HG03064 (cell line): ENCODE measurements at regions not wholly inside any gene's neighbourhood (a gene's known extent, or its start where the extent isn't known, plus 50 kb on each side); places are given as distances from the start of the nearest gene placed in this dataset.

Source experiments
- ATAC-seq: cut with Tn5 transposase; IDR thresholded peaks from one replicate; pipeline ENCODE4 v1.9.1; 2021; ENCODE audit warnings: low read depth; ENCODE audit not compliant: unreplicated experiment

DNA sequence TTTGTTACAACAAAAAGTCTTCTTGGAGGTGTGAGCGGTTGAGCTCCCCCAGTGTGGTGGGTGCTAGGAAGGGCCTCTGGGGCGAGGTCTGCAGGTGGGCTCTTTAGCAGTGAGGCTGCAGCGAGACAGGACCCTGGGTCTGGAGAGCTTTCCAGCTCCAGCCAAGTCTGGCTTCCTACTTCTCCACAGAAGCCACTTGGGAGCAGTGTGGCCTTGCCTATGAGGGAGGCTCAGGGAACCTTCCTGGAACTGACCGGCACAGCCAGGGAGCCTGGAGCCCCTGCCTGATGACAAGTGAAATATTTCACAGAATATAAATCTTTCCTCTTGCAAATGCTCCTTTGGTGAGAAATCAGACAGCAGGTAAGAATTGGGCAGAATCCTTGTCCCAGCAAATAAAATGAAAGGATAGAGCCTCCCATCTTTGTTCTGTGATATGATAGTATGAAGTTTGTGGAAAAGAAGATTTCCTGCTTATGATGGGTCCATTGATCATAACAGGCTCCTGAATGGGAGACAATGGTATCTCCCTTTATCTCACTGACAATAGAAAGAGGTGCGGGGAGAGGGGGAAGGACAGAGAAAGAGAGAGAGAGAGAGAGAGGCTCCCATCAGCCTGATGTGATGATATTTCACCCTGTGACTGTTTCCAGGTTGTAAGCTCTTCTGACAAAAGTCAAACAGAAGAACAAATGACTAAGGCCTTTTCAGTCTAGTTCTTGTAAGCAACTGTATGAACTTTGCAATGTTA lies 289.8 kb upstream of the SPRED2 start:
- no peak for ATAC-seq

DNA sequence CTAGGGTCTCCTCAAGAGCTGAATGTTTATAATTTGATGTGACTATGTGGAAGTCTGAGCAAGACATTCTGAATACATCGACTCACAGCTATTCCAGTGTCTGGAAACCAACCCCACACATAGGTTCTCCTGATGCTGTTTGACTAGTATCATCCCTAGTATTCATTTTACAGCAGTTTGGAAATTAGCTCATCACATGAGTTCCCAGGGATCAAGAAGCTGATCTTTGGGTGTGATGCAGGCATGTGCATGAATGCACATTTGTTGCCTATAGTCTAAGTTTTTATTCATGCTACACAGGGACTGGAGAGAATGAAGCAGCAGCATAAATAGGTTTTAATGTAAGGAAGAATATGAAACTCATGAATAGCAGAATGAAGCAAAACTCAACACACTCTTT lies 284.3 kb upstream of the SPRED2 start:
- ATAC-seq: no peak

DNA sequence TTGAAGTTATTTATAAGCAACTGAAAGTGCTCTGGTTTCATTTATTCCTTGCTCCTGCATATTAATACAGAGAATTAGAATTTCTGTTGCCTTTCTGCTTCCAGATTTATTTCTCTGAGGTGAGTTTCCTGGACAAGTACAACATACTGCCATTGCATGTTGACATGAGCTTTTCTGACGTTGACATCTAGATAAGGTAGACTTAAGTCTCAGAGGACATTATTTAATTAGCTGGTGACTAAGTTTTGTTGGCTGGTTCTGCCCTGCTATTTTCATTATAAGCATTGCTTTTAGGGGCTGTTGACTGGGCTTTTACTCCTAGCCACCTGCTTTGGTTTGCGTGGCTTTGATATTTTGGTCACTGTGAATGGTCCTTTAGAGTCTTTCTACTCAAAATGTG lies 282.9 kb upstream of the SPRED2 start:
- no peak for ATAC-seq

DNA sequence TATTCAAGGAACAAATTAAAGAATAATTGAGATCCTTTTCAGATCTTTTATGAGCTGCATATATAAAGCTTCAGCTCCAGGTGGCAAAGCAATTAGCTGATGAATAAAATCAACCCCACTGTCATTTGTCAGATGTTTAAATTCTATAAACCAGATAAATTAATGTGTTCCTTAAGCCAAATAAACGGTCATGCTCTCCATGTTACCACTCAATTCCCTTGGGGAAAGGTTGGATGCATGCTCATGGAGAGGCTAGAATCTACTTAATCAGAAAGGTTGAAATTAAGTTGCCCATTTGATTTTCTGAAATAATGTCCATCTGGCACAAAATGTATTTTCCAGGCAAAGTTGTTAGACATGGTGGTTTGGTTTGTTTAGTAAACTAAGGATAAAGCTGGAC lies 282.5 kb upstream of the SPRED2 start:
- no peak for ATAC-seq

DNA sequence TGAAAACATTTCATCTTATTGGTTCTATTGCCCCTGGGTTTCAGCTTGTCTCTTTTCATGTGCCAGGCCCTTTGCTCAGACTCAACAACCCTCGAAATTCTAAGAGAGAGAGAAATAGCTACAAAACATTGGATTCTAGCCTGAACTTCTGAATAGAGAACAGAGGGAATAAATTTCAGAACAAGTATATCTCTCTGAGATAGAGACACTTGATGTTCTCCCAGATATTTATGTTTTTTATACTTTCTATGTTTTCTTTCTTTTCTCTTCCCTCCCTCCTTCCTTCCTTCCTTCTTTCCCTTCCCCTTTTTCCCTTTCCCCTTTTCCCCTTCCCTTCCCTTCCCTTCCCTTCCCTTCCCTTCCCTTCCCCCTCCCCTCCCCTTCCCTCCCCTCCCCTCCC lies 279.5 kb upstream of the SPRED2 start:
- ATAC-seq: no peak

DNA sequence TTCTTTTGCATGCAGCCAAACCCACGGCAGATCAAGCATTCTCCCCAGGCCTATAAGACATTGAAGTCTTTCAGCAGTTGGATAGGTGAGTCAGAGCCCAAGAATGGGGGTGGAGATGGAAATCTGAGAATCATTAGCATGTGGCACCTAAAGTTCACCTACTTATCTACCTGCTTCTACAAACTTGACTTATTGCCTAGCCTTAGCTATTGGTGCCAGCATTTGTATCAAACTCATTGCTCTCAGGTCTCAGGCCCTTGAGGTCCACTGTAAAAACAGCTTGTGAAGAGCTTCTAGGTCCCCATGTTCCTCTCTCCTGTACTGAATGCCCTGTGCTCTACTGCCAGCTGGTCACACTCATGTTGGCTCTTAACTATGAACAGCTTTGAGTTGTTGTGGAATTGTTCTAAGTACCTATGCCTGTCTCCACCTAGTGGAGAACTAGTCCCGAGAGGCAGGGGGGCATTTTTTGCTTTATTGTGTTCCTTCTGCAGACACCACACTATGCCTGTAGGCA lies 278.4 kb upstream of the SPRED2 start:
- ATAC-seq: no peak

DNA sequence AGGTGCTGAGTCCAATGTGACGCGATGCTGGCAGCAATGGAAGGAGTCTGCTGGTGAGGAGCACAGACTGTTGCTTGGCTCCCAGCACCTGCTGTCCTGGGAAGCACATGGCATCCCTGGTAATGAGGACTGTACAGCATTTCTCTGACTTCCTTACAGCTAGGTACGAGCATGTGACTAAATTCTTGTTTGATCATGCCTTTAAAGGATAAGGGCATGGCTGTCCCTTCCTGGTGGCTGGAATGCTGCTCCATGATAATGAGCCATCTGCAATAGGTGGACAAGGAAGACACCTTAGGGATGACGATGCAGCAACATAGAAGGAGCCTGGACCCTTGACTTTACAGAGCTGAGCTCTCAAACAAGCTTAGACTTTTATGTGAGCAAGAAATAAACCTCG lies 278.0 kb upstream of the SPRED2 start:
- ATAC-seq: no peak

DNA sequence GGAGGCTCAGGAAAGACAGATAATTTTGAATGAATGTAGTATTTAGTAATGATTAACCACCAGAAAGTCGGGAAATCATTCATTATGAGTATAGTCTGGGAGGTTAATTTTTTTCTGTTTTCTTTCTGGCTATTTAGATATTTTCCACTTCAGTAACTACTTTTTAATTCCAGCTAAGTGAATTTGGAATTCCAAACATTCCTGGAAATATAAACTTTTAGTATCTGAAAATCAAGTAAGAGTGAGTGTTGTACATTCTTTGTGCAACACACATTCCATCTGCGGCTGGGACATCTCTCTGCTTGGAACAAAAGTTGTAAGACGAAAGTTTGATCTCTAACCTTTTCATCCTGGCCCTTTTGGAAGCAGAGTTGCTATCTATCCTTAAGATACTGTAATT lies 275.7 kb upstream of the SPRED2 start:
- no peak for ATAC-seq

DNA sequence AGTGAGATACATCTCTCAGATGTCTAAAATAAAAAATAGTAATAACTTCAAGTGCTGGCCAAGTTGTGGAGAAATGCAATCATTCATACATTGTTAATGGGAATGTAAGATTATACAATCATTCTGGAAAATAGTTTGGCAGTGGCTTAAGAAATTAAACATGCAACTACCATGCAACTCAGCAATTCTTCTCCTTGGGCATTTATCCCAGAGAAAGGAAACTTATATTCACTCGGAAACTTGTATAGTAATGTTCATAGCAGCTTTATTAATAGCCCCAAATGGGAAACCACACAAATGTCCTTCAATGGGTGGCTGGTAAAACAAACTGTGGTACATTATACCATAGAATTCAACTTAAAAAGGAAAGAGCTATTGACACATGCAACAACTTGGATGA lies 274.0 kb upstream of the SPRED2 start:
- ATAC-seq: no peak

DNA sequence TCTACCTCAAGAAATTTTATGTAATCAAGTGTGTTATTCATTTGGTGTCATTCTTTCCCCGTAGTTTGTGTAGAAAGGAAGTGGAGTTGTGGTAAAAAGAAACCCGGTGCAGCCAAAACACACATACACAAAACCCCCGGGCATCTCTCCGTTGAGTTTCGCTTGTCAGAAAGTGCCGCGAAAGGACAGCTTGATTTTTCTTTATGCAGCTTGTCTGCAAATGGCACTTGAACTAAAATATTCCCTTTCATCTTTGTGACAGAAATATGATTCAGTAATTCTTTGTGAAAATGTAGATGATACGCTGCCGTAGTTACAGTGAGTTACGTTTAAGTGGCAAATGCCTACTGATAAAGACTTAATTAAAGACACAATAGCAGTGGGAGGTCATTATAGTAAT lies 268.8 kb upstream of the SPRED2 start:
- no peak for ATAC-seq

DNA sequence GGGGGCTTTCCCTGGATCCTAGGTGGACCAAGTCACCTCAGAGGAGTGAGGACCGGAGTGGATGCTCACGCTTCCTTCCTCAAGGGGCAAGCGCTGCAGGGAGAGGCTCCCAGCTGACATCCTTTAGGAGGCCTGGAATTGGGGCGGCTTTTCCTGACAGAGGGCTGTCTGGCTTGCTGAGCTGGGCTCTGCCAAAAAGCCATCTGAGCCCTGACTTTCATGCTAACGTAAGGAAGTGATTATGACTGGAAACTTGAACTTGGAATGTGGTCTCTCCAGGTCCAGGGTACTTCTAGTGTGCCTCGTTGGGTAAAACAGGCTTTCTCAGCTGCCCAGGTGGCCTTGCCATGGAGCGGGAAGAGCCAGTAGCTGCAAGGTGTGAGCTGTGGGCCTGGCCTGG lies 268.3 kb upstream of the SPRED2 start:
- no peak for ATAC-seq

DNA sequence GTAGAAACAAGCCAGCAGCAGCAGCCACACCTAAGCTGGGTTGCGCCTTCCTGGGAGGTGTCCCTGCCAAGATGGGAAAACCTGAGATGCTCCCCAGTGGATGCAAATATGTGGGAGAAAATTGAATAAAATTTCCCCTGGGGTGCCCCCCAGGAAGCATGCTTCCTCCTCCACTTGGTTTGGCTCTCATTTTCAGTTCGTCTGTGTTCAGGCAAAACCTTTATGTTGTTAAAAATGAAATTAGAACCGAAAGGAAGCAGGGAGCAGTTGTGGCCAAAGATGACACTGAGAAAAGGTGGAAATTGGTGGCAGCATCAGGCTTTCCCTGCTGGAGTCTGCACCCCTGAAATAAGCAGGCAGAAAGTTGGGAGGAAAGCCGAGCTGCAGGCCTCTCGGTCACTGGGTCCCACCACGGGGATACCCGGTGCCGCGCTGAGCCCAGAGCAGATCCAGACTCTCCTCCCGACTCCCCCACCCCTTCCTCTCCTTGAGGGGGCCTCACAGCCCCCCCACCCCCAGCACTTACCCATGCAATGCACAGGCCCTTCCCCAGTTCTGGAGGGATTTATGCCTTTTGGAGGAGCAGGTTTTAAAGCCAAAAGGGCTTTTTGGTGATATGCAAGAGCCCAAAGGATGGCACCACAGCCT lies 267.7 kb upstream of the SPRED2 start:
- ATAC-seq: no peak

DNA sequence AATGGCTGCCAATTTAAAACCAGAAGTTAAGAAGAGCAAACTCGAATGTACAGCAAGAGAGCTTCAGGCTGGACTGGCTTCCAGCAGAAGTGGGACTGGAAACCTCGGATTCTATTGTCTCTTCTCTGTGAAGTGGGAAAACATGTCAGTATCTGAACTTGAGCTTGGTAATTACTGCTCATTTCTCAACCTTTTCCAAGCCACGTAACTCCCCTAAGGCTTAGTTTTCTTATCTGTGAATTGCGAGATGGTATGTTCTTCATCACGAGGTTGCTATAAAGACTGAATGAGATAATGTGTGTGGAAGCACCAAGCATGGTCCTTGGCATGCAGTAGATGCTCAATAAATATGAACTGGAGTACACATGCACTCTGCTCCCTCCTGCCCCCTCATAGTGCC lies 259.4 kb upstream of the SPRED2 start:
- ATAC-seq: no peak

DNA sequence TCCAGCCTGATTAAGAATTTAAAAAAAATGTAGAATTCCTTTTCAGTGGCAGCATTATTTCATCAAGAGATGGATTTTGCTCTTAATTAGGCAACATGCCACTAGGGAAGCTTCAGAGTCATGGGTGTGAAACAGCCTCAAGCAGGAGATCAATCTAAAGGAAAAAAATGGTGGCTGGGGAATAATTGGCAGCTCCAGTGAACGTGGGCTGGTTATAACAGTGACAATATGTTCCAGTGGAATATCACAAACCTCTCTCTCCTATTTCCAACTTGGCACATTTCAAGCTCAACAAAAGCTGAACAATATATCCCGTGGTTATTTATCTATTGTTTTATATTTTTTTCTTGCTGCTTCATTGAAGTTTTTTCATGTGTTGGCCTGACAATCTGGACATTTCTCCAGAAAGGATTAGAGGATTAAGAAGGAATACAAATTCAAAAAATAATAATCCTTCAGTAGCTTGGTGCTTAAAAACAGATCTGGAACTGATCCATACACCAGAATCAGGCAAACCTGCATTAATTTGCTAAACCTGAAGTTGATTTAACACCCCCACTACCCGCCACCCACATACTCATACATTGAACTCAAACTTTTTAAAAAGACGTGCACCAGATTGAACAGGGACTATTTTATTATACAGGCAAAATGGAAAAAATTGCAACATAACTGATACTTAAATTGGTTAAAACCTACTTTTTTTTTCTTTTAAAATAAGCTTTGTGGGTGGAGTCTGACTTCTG lies 255.9 kb upstream of the SPRED2 start:
- no peak for ATAC-seq

DNA sequence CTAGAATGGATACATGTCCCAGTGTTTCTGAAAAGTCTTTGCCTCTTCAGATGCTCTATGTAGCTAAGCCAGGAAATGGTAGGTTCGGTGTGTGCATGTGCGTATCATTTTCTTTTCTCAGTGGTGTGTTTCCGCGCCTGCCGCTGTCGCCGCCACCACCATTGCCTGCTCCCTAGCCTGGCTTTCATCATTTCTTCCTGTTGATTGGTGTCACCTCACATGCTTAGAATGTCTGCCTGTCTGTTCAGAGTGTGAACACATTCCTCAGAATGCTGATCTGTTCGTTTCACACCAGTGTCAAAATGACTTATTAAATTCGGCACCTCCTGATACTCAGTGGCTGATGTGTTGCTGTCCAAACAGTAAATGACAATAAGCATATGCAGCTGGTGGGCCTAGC lies 255.2 kb upstream of the SPRED2 start:
- ATAC-seq: no peak

DNA sequence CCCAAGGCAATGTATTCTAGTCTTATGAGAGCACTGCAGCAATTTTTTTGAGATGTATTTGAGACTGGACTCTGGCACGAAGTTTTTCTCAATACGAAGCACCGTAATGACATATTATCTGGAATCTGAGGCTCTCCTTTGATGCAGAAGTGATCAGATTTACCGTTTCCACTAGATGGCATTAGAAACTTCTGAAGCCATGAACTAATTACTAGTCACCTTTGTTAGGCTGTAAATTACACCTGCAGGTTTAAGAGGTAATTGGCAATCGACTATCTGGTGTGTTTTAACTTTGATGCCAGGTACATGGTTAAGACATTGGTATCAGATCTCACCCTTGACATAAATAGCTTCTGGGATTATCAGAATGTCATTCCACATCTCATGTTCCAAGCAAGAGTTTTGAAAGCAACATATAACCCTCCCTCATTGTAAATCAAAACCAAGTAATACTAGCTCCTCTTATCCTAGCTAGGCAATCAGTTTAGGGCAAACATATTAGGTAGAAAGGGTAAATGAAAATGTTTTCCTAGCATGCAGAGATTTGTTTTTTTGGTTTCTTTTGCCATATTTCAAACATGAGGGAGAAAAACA lies 254.6 kb upstream of the SPRED2 start:
- ATAC-seq: no peak

DNA sequence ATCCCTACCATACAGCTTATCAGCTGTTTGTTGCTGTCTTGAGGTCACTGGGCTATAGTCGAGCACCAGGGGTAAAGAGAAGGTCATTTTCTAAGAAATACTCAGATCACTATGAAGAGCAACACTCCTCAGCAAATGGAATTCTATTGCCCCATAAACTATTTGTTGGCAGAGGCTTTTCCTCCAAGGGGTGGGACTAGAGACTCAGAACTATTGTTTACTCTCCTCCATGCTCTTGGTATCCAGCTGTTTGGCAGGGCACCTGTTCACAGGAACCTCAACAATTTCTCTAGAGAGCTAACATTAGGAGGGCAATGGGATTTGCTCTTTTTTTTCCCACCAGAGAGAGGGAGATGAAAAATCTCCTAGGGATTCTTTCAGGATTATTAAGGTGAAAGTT lies 249.1 kb upstream of the SPRED2 start:
- no peak for ATAC-seq

DNA sequence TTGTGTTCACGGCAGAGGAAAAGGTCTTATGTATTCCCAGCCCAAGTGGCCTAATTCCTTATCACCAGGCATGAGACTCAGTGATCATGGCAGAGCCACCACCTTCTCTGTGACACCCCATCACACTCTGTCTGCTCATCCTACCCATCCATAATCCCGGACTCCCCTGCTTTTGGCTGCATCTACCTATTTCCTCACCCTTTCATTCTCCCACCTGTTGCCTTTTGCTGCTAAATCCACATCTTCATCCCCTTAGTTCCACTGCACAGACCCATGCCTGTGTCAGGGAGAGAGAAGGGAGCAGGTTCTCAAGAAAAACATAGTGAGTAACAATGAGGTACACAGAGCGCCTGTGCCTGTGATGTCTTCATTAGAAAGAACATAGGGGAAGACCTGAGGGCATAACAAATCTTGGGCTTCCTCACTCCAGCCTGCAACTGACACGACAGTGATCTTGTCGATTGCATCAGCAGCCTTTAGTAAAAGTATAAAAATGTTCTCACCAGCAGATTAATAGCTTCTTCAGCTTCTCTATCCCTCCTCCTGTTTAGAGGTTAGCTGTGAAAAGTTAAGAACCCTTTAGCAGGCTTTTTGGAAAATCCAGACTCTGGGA lies 246.5 kb upstream of the SPRED2 start:
- ATAC-seq: no peak

DNA sequence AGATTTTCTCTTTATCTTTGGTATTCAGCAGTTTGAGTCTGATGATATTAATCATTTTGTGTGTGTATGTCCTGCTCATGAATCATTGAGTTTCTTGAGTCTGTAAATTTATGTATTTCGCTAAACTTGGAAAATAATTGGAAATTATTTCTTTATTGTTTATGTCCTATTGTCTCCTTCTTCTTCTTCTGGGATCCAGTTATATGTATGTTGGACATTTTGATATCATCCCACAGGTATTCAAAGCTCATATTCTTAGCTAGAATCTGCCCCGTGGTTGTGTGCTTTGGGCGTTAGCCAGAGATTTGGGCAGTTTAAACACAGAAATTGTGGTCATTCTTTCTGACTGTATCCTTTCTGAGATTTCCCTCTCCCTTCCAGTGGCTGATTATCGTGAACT lies 243.0 kb upstream of the SPRED2 start:
- ATAC-seq: no peak

DNA sequence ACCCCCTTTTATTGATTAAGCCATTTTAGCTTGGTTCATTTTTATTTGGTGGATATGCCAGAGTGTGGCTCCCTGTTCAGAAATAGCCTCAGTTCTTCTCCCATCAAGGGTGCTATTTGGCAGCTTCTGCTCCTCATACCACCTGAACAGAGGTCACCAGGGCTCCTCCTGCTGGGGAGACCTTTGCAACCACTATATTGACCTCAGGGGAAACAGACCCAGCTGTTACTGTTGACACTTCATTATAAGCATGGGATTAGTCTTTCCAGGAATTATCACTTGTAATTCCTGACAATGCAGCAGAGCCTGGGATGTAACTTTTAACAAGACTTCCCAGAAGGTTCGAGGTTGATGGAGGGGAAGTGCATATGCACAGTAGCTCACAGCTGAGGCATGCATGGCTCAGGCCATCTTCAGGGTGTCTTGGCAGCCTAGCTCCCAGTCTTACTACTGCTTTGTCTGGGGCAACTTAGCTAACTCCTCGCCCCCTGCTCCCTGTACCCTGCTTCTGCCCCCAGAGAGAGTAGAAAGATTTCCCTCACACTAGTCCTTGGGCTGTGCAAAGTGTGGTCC lies 239.4 kb upstream of the SPRED2 start:
- no peak for ATAC-seq

DNA sequence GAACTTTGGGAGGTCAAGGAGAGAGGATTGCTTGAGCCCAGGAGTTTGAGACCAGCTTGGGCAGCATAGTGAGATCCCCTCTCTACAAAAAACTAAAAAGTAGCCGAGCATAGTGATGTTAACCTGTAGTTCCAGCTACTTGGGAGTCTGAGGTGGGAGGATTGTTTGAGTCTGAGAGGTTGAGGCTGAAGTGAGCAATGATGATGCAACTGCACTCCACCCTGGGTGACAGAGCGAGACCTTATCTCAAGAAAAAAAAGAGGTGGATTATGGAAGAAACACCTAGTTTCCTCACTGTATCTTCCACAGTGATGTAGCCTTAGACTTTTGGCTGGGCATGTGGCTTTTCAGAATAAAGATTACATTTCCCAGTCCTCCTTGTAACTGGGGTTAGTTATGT lies 237.2 kb upstream of the SPRED2 start:
- no peak for ATAC-seq
